ENCODE measurements at regions not wholly inside any gene's neighbourhood (a gene's known extent, or its start where the extent isn't known, plus 50 kb on each side); places are given as distances from the start of the nearest gene placed in this dataset.

- no peak for DNase-seq
These were observed 282.8 kb upstream of the EDNRB start for GRCh38 chr13:78201411-78201810.

DNA sequence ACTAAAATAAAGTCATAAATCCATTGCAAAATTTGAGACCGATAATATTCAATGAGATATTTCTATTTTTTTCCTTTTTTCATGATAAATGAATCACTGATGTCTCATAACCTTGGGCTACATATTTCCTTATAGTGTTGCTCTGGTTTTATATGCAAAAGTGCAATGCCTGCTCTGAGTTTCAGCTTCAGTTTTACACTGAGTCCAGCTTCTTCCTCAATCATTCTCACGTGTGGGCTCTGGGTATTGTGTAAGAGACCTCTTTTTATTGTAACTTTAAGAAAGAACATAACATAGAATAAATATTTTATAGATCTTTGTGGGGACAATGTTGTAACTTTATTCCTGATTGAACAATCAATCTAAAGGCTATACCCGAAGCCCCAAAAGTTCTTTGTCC is 280.2 kb upstream of the EDNRB start:
- DNase-seq, result no peak

DNA sequence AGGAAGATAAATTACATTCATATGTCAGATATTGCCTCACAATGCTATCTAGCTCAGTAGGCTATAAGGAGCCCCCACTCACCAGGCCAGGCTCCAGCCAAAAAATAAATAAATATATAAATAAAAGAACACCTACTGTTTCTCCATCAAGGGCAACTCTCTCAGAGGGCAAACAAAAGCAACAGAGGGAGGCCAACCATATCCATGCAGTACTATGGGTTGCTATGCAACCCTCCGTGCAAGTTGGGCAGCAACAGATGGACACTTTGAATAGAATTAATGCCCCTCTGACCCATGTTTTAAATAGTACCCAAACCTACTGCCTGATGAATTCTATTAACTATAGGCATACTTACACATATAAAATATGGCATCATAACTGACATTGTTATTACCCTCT is 279.8 kb upstream of the EDNRB start:
- no peak for DNase-seq

- DNase-seq, result no peak
These were observed 278.6 kb upstream of the EDNRB start for GRCh38 chr13:78197231-78197630.

DNA sequence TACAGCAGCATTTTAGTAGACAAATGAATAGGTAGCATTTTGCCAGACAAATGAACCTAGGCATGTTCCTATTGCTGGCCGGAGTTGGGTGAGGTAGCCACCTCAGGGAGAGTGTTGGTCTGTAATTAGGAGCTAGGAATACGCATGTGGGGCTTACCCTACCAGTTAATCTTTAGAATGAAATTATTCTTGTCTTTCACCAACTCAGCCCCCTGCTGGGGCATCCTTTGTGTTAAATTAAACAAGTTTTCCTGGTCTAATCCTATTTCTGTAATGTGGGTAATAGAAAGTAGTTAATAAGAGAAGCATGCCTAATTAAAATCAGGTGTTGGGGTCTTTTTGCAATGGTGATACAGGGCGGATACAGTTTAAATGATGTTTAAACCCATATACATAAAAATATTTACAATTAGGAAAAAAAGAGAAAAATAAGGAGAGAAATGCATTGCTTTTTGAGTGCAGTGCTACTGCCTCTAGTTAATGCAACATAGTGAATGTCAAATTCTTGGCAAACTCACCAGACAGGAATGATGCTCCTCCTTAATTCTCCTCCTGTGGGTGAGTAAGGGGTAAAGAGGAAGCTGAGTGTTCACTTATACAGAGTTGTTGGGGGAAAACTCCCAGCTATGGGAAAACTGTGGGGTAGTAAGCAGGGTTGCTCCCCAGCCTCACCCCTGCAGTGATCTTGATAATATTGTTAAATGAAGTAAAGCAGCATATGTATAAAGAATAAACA is 276.4 kb upstream of the EDNRB start:
- no peak for DNase-seq

DNA sequence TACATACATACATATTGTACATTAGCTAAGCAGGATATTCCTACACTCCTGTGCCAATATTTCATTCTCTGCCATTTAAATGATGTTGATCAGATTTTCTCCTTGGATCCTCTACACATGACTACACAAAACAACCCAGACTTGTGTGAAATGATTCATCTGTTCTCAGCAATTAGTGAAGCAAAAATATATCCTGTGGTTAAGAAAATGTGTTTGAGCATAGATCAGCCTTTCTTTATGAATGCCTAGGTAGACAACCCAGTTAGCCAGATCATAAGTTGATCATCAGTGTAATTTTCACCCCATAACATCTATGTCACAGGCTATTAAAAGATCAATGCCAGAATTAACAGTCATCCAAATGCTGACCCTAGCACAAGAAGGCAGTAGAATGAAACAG is 275.2 kb upstream of the EDNRB start:
- DNase-seq, result no peak

DNA sequence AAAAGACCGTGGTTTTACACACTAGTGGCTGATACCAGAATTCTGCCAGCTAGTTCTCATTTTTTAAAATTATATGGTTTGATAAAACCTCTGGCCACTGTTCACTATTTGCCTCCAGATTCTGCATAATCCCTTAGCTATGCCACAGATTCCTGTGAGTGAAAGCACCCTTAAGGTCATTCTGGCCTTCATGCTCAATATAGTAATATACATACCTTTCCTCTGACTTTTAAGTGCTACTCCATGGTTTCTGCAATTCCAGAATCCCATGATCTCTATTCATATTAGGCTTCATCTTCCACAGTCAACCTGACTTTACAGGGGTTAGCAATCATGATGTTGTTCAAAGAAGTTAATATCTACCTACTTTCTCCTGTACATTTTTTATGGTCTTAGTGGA is 274.1 kb upstream of the EDNRB start:
- no peak for DNase-seq

- no peak for DNase-seq
These were observed 271.7 kb upstream of the EDNRB start for GRCh38 chr13:78190296-78190695.

- no peak for DNase-seq
These were observed 269.1 kb upstream of the EDNRB start for GRCh38 chr13:78187781-78188180.

- no peak for DNase-seq
These were observed 267.1 kb upstream of the EDNRB start for GRCh38 chr13:78185700-78186099.

GRCh38 chr13:78183732-78184131 is 265.1 kb upstream of the EDNRB start:
- no peak for DNase-seq

DNA sequence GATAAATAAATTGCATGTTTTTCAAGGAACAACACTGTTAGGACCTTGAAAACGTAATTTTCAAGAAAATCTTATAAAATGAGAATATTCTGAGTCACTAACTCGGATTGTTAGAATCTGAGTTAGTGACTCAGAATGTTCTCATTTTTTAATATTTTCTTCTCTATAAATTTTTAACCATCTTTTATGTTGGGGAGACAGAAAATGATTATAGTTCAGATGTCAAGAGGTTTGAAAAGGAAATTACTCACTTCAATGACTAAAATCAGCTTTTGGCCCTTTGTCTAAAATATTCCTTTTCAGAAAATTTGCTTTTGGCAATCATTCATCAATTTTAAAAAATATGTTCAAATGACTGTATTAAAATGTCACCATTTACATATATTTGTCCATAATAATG is 264.2 kb upstream of the EDNRB start:
- DNase-seq, result no peak

DNA sequence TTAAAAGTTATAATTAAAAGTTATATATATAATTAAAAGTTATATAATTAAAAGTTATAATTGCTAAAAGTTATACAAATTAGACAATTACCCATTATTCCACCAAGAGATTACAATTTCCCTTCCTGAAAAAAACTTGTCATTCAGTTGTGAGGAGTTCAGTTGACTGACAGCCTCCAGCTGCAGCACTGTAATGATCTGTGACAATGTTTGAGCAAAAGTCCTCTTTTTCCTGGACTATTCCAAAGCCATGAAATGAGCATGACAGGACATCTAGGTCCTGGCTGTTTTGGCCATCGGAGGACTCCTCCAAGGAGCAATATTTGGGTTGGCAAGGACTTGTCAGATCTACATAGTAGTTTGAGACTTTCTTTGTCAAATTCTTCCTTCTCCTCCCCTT is 258.7 kb upstream of the EDNRB start:
- no peak for DNase-seq

GRCh38 chr13:78176880-78177279 is 258.2 kb upstream of the EDNRB start:
- DNase-seq, result no peak

- no peak for DNase-seq
These were observed 250.8 kb upstream of the EDNRB start for GRCh38 chr13:78169386-78169785.

- DNase-seq, result no peak
These were observed 250.3 kb upstream of the EDNRB start for GRCh38 chr13:78168981-78169380.

GRCh38 chr13:78161266-78161665 is 242.6 kb upstream of the EDNRB start:
- DNase-seq, result no peak

DNA sequence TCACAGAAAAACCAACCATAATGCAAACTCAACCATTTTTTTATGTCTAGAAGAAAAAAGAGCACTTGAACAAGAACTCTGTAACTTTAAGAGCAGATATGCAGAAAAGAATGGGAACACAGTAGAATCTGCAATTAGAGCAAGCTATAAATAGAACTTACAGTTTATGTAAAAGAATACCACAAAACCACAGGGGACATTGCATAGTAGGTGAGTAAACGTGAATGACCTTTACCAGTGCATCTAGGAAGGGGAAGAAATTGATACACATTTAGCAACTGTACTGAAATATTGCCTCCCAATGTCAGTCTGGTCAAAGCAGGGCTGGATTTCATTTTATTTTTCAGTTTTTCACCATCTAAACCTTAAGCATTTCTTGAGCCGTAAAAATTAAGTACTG is 242.2 kb upstream of the EDNRB start:
- DNase-seq, result no peak

DNA sequence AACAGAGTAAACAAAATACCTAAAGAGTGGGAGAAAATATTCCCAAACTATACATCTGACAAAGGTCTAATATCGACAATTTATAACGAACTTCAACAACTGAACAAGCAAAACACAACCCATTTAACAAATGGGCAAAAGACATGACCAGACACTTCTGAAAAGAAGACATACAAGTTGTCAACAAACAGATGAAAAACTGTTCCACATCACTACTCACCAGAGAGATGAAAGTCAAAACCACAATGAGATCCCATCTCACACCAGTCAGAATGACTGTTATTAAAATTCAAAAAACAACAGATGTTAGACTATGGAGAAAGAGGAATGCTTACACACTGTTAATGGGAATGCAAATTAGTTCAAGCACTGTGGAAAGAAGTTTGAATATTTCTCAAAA is 233.8 kb upstream of the EDNRB start:
- no peak for DNase-seq

DNA sequence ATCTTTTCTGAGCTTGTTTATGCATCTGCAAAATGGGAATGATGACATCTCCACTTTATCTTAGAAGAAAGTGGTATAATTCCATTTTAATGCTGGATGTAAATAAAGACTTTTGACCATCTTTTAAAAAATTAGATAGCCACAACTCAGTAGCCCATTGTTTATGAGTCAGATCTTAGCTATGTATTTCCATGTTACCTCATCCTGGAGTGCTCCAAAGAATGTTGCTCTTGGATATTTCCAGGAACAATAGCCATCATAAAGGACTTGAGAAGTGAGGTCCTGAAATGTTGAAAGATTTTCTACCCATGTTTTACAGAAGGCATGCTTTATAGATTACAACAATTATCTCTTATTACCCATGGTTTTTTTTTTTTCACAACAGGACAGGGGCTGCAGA is 229.3 kb upstream of the EDNRB start:
- DNase-seq, result no peak

DNA sequence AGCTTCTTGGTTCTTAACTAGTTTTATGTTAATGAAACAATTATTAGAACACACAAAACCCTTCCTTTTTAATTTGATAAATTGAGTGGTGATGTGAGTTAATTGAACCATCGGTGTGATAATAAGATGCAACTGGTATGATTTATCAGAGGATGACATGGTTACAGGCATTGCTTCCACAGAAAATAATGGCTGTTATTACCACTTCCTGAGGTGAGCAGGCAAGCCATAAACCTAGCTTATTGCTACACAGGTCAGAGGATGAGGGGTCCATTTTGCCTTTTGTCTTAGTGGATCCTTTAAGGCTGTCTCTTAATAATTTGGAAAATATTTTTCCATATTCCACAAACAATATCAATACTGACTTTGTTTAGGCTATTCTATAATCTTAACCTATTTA is 226.6 kb upstream of the EDNRB start:
- no peak for DNase-seq

GRCh38 chr13:78139765-78140164 is 221.1 kb upstream of the EDNRB start:
- DNase-seq, result no peak

DNA sequence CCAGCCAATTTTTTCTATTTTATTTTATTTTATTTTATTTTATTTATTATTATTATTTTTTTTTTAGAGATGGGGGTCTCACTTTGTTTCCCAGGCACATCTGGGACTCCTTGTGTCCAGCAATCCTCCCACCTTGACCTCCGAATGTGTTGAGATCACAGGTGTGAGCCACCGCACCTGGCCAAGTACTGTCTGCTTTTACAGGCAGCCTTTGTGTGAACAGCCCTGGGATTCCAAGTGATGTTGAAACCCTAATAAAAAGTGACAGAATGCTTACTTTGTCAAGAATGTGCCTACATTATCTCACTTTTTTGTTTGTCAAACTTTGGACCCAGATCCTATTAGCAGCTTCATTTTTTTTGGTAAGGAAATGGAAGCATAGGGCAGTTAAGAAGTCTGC is 220.1 kb upstream of the EDNRB start:
- no peak for DNase-seq

DNA sequence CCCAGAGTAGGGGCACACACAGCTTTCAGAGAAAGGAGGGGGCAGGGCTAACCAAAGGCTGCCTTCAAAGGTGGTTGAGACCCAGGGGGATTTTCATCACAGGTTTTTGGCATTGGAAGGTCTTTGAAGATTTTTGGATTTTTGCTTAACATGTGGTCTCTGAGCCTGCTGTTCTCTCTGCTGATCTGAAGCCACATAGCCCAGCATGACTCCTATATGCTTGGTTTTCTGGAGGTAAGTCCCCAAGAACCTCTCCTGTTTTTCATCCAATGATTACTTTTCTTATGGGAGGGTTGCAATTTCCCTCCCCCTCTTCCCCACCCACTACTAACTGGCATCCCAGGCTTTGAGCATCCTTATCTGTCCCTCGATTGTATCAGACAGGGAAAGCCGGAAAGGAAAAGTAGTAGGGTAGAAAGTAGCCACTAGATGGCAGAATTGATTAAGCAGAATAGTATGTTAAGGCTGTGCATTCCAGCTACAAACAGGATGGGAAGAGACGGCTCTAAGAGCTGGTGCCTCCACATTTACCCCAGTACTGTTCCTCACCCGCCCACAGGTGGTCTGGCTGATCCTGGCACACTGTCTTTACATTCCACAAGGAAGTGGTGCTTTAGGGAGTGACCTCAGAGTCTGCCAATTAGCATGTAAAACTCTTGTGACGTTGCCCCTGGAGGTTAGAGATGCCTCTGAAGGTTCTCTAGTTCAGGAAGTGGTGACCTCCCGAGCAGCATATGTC is 218.9 kb upstream of the EDNRB start:
- DNase-seq, result no peak

GRCh38 chr13:78136966-78137365 is 218.3 kb upstream of the EDNRB start:
- no peak for DNase-seq

All from activated CD4-positive, alpha-beta T cell treated with anti-CD3 and anti-CD28 coated beads for 1 hour (primary cell).